ENCODE measurements at regions not wholly inside any gene's neighbourhood (a gene's known extent, or its start where the extent isn't known, plus 50 kb on each side); places are given as distances from the start of the nearest gene placed in this dataset.

- Histone ChIP-seq H3K18ac (ENCODE audit: low read length) (no peak overlapping the region), H4K8ac (ENCODE audit: low read depth, low read length) (no peak overlapping the region), H2BK15ac (replicated peaks; ENCODE audit: low read depth) (no peak overlapping the region), H3K79me1 (ENCODE audit: low read length) (no peaks in the 10 kb centered on the region), H3K79me2 (ENCODE audit: control insufficient read depth, insufficient read depth, low read length) (no peaks in the 10 kb centered on the region), H3K4me2 (ENCODE audit: low read length) (no peak overlapping the region), H3K4me3 (ENCODE audit: low read length) (no peak overlapping the region), H3K56ac (ENCODE audit: low read length) (no peak overlapping the region), H3K4me1 (ENCODE audit: control insufficient read depth, low read depth, low read length) (no peaks in the 10 kb centered on the region), H3K36me3 (ENCODE audit: control insufficient read depth, insufficient read depth, low read length) (no peaks in the 10 kb centered on the region), H3K4ac (ENCODE audit: low read depth, low read length) (no peak overlapping the region), H3K23ac (ENCODE audit: low read length) (no peak overlapping the region), H2BK5ac (ENCODE audit: low read length) (no peak overlapping the region), H2AK5ac (ENCODE audit: low read length) (no peak overlapping the region), H4K5ac (ENCODE audit: low read length) (no peak overlapping the region), H3K27me3 (ENCODE audit: insufficient read depth, low read length, poor library complexity) (no peaks in the 10 kb centered on the region), H3K27ac (ENCODE audit: low read depth, low read length) (no peak overlapping the region), H2BK120ac (ENCODE audit: low read depth, low read length) (no peak overlapping the region), H3K9ac (ENCODE audit: low read length) (no peak overlapping the region)
- no CpG with 5 or more reads among the region's 4 CpGs for WGBS (ENCODE audit: extremely low coverage, insufficient coverage, low lambda C conversion rate)
- DNase-seq, result peak; percentile 16
Observed at GRCh38 chr21:24941316-24942185, 665.7 kb downstream of the MRPL39 start.

GRCh38 chr21:24939291-24939690, 668.0 kb downstream of the MRPL39 start:
- Histone ChIP-seq H2BK120ac (ENCODE audit: low read depth, low read length) (no peak overlapping the region), H3K56ac (ENCODE audit: low read length) (no peak overlapping the region), H3K4me2 (ENCODE audit: low read length) (no peak overlapping the region), H2BK15ac (replicated peaks; ENCODE audit: low read depth) (no peak overlapping the region), H3K4me1 (ENCODE audit: control insufficient read depth, low read depth, low read length) (no peaks in the 10 kb centered on the region), H3K79me1 (ENCODE audit: low read length) (no peaks in the 10 kb centered on the region), H4K8ac (ENCODE audit: low read depth, low read length) (no peak overlapping the region), H4K5ac (ENCODE audit: low read length) (no peak overlapping the region), H3K18ac (ENCODE audit: low read length) (no peak overlapping the region), H3K36me3 (ENCODE audit: control insufficient read depth, insufficient read depth, low read length) (no peaks in the 10 kb centered on the region), H3K27ac (ENCODE audit: low read depth, low read length) (no peak overlapping the region), H3K4ac (ENCODE audit: low read depth, low read length) (no peak overlapping the region), H3K4me3 (ENCODE audit: low read length) (no peak overlapping the region), H2BK5ac (ENCODE audit: low read length) (no peak overlapping the region), H3K23ac (ENCODE audit: low read length) (no peak overlapping the region), H2AK5ac (ENCODE audit: low read length) (no peak overlapping the region), H3K79me2 (ENCODE audit: control insufficient read depth, insufficient read depth, low read length) (no peaks in the 10 kb centered on the region), H3K27me3 (ENCODE audit: insufficient read depth, low read length, poor library complexity) (no peaks in the 10 kb centered on the region), H3K9ac (ENCODE audit: low read length) (no peak overlapping the region)
- no CpG with 5 or more reads among the region's 1 CpG for WGBS (ENCODE audit: extremely low coverage, insufficient coverage, low lambda C conversion rate)
- no peak for DNase-seq

GRCh38 chr21:24938573-24938972, 668.7 kb downstream of the MRPL39 start:
- H3K56ac ChIP-seq (ENCODE audit: low read length), result no peak overlapping the region
- no peak overlapping the region for H3K4me3 ChIP-seq (ENCODE audit: low read length)
- no peaks in the 10 kb centered on the region for H3K79me1 ChIP-seq (ENCODE audit: low read length)
- no peaks in the 10 kb centered on the region for H3K27me3 ChIP-seq (ENCODE audit: insufficient read depth, low read length, poor library complexity)
- H3K27ac ChIP-seq (ENCODE audit: low read depth, low read length), result no peak overlapping the region
- no peak overlapping the region for H2BK120ac ChIP-seq (ENCODE audit: low read depth, low read length)
- no peak overlapping the region for H4K5ac ChIP-seq (ENCODE audit: low read length)
- H3K4ac ChIP-seq (ENCODE audit: low read depth, low read length), result no peak overlapping the region
- no peaks in the 10 kb centered on the region for H3K79me2 ChIP-seq (ENCODE audit: control insufficient read depth, insufficient read depth, low read length)
- H3K4me2 ChIP-seq (ENCODE audit: low read length), result no peak overlapping the region
- H2AK5ac ChIP-seq (ENCODE audit: low read length), result no peak overlapping the region
- WGBS (ENCODE audit: extremely low coverage, insufficient coverage, low lambda C conversion rate), result no CpG with 5 or more reads among the region's 5 CpGs
- no peak overlapping the region for H3K9ac ChIP-seq (ENCODE audit: low read length)
- H3K36me3 ChIP-seq (ENCODE audit: control insufficient read depth, insufficient read depth, low read length), result no peaks in the 10 kb centered on the region
- H2BK5ac ChIP-seq (ENCODE audit: low read length), result no peak overlapping the region
- H3K23ac ChIP-seq (ENCODE audit: low read length), result no peak overlapping the region
- H4K8ac ChIP-seq (ENCODE audit: low read depth, low read length), result no peak overlapping the region
- H3K18ac ChIP-seq (ENCODE audit: low read length), result no peak overlapping the region
- H3K4me1 ChIP-seq (ENCODE audit: control insufficient read depth, low read depth, low read length), result no peaks in the 10 kb centered on the region
- no peak for DNase-seq
- no peak overlapping the region for H2BK15ac ChIP-seq (replicated peaks; ENCODE audit: low read depth)

GRCh38 chr21:24935991-24936390, 671.3 kb downstream of the MRPL39 start:
- H3K4me2 ChIP-seq (ENCODE audit: low read length), result no peak overlapping the region
- no peak overlapping the region for H2AK5ac ChIP-seq (ENCODE audit: low read length)
- no peak for DNase-seq
- H3K79me1 ChIP-seq (ENCODE audit: low read length), result no peaks in the 10 kb centered on the region
- no peaks in the 10 kb centered on the region for H3K79me2 ChIP-seq (ENCODE audit: control insufficient read depth, insufficient read depth, low read length)
- no peak overlapping the region for H4K8ac ChIP-seq (ENCODE audit: low read depth, low read length)
- H2BK5ac ChIP-seq (ENCODE audit: low read length), result no peak overlapping the region
- no peak overlapping the region for H3K18ac ChIP-seq (ENCODE audit: low read length)
- no peak overlapping the region for H3K56ac ChIP-seq (ENCODE audit: low read length)
- H3K36me3 ChIP-seq (ENCODE audit: control insufficient read depth, insufficient read depth, low read length), result no peaks in the 10 kb centered on the region
- no peaks in the 10 kb centered on the region for H3K27me3 ChIP-seq (ENCODE audit: insufficient read depth, low read length, poor library complexity)
- no peak overlapping the region for H3K27ac ChIP-seq (ENCODE audit: low read depth, low read length)
- no peak overlapping the region for H3K9ac ChIP-seq (ENCODE audit: low read length)
- H3K4ac ChIP-seq (ENCODE audit: low read depth, low read length), result no peak overlapping the region
- no peak overlapping the region for H3K4me3 ChIP-seq (ENCODE audit: low read length)
- no peaks in the 10 kb centered on the region for H3K4me1 ChIP-seq (ENCODE audit: control insufficient read depth, low read depth, low read length)
- H4K5ac ChIP-seq (ENCODE audit: low read length), result no peak overlapping the region
- no peak overlapping the region for H2BK120ac ChIP-seq (ENCODE audit: low read depth, low read length)
- WGBS (ENCODE audit: extremely low coverage, insufficient coverage, low lambda C conversion rate), result no CpG with 5 or more reads among the region's 2 CpGs
- H3K23ac ChIP-seq (ENCODE audit: low read length), result no peak overlapping the region
- H2BK15ac ChIP-seq (replicated peaks; ENCODE audit: low read depth), result no peak overlapping the region

- H4K5ac ChIP-seq (ENCODE audit: low read length), result no peak overlapping the region
- no peak overlapping the region for H3K4me2 ChIP-seq (ENCODE audit: low read length)
- H3K27ac ChIP-seq (ENCODE audit: low read depth, low read length), result no peak overlapping the region
- no peak overlapping the region for H3K56ac ChIP-seq (ENCODE audit: low read length)
- H3K18ac ChIP-seq (ENCODE audit: low read length), result no peak overlapping the region
- no peaks in the 10 kb centered on the region for H3K36me3 ChIP-seq (ENCODE audit: control insufficient read depth, insufficient read depth, low read length)
- no peaks in the 10 kb centered on the region for H3K4me1 ChIP-seq (ENCODE audit: control insufficient read depth, low read depth, low read length)
- no peaks in the 10 kb centered on the region for H3K27me3 ChIP-seq (ENCODE audit: insufficient read depth, low read length, poor library complexity)
- no peaks in the 10 kb centered on the region for H3K79me2 ChIP-seq (ENCODE audit: control insufficient read depth, insufficient read depth, low read length)
- H2BK15ac ChIP-seq (replicated peaks; ENCODE audit: low read depth), result no peak overlapping the region
- no peaks in the 10 kb centered on the region for H3K79me1 ChIP-seq (ENCODE audit: low read length)
- no CpG with 5 or more reads among the region's 1 CpG for WGBS (ENCODE audit: extremely low coverage, insufficient coverage, low lambda C conversion rate)
- H3K23ac ChIP-seq (ENCODE audit: low read length), result no peak overlapping the region
- H3K4me3 ChIP-seq (ENCODE audit: low read length), result no peak overlapping the region
- no peak overlapping the region for H3K4ac ChIP-seq (ENCODE audit: low read depth, low read length)
- no peak overlapping the region for H2AK5ac ChIP-seq (ENCODE audit: low read length)
- peak; percentile 83 for DNase-seq
- no peak overlapping the region for H2BK5ac ChIP-seq (ENCODE audit: low read length)
- no peak overlapping the region for H2BK120ac ChIP-seq (ENCODE audit: low read depth, low read length)
- H4K8ac ChIP-seq (ENCODE audit: low read depth, low read length), result no peak overlapping the region
- H3K9ac ChIP-seq (ENCODE audit: low read length), result no peak overlapping the region
Observed at GRCh38 chr21:24910591-24910990, 696.7 kb downstream of the MRPL39 start.
